NCI-H2081 (cell line): ENCODE measurements at regions not wholly inside any gene's neighbourhood (a gene's known extent, or its start where the extent isn't known, plus 50 kb on each side); places are given as distances from the start of the nearest gene placed in this dataset.

Experiments
- DNase-seq, 2 experiments: peaks; one replicate each; lab custom pipeline; 2025; lab: John Stamatoyannopoulos, UW

DNA sequence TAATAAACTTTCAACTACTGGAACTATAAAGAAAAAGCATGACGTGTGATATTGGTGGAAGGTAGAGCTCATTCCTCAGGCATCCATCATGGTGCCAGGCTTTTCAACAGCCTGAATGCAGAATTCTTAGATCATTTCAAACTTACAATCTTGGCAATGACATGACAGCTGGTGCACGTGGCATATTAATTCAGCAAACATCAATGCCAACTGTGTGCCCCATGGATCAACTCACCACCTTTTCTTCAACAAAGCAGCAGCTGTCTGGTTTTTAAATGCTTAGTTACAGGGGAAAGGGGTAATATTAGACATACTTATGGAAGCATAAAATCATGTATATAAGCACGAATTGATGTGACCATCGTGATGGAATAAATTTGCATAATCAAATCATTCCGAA lies 56.0 kb upstream of the OR13F1 start:
- peak in 1 of 2 experiments; percentile 8 for DNase-seq
